Loucy (cell line): ENCODE measurements at regions not wholly inside any gene's neighbourhood (a gene's known extent, or its start where the extent isn't known, plus 50 kb on each side); places are given as distances from the start of the nearest gene placed in this dataset.

Experiments used
- H2AFZ ChIP-seq: fragments of 200-600 bp; sonication (generic); 2 replicates; pipeline ENCODE4 v1.6.0; 2016; ENCODE audit warnings: antibody characterized with exemption, mild to moderate bottlenecking, low read length, moderate library complexity
- H3F3A ChIP-seq: fragments of 200-600 bp; 2 replicates; pipeline ENCODE4 v1.6.0; 2016; ENCODE audit warnings: antibody characterized with exemption, low read depth, mild to moderate bottlenecking
- H3K27me3 ChIP-seq: fragments of 200-600 bp; sonication (generic); 2 replicates; pipeline ENCODE4 v1.6.1; 2014; ENCODE audit warnings: low read length, mild to moderate bottlenecking; ENCODE audit not compliant: insufficient read depth, poor library complexity, severe bottlenecking
- H3K36me3 ChIP-seq: fragments of 200-600 bp; sonication (generic); 2 replicates; pipeline ENCODE4 v1.6.1; 2016; ENCODE audit warnings: low read length; ENCODE audit not compliant: insufficient read depth
- H3K4me1 ChIP-seq: fragments of 200-600 bp; sonication (generic); 2 replicates; pipeline ENCODE4 v1.5.1; 2014; ENCODE audit warnings: low read length, mild to moderate bottlenecking; ENCODE audit not compliant: insufficient read depth, poor library complexity, severe bottlenecking
- H3K4me2 ChIP-seq: fragments of 200-600 bp; sonication (generic); 2 replicates; pipeline ENCODE4 v1.6.0; 2014; ENCODE audit warnings: antibody characterized with exemption, low read length, low read depth, mild to moderate bottlenecking; ENCODE audit not compliant: poor library complexity, severe bottlenecking
- H3K4me3 ChIP-seq: fragments of 200-600 bp; sonication (generic); 2 replicates; pipeline ENCODE4 v1.5.1; 2014; ENCODE audit warnings: low read length, mild to moderate bottlenecking, mixed read lengths; ENCODE audit not compliant: poor library complexity, severe bottlenecking
- H3K79me2 ChIP-seq: fragments of 200-600 bp; sonication (generic); 2 replicates; pipeline ENCODE4 v1.6.1; 2014; ENCODE audit warnings: low read length; ENCODE audit not compliant: insufficient read depth
- H3K9ac ChIP-seq: fragments of 200-600 bp; sonication (generic); 2 replicates; pipeline ENCODE4 v1.6.0; 2014; ENCODE audit warnings: mild to moderate bottlenecking, low read depth, low read length, moderate library complexity; ENCODE audit not compliant: poor library complexity, severe bottlenecking
- H3K9me2 ChIP-seq: fragments of 200-600 bp; sonication (generic); replicated peaks from 2 replicates; pipeline ENCODE4 v1.6.1; 2016; ENCODE audit warnings: low read depth, low read length, mixed read lengths
- H3K9me3 ChIP-seq: fragments of 200-600 bp; sonication (generic); 2 replicates; pipeline ENCODE4 v1.6.1; 2014; ENCODE audit warnings: mild to moderate bottlenecking, antibody characterized with exemption, low read length, low read depth; ENCODE audit not compliant: insufficient read depth
- H4K20me1 ChIP-seq: fragments of 200-600 bp; sonication (generic); 2 replicates; pipeline ENCODE4 v1.6.0; 2014; ENCODE audit warnings: antibody characterized with exemption, low read length, mild to moderate bottlenecking; ENCODE audit not compliant: insufficient read depth, poor library complexity, severe bottlenecking
- CTCF ChIP-seq: fragments of 200-600 bp; sonication (generic); conservative IDR thresholded peaks from 2 replicates; pipeline ENCODE4 v1.5.1; 2014; ENCODE audit warnings: mild to moderate bottlenecking, antibody characterized with exemption, low read length
- EZH2phosphoT487 ChIP-seq: fragments of 200-600 bp; IDR thresholded peaks from 2 replicates; pipeline ENCODE4 v1.6.1; 2018; ENCODE audit warnings: antibody characterized with exemption, mild to moderate bottlenecking, moderate library complexity, borderline replicate concordance

DNA sequence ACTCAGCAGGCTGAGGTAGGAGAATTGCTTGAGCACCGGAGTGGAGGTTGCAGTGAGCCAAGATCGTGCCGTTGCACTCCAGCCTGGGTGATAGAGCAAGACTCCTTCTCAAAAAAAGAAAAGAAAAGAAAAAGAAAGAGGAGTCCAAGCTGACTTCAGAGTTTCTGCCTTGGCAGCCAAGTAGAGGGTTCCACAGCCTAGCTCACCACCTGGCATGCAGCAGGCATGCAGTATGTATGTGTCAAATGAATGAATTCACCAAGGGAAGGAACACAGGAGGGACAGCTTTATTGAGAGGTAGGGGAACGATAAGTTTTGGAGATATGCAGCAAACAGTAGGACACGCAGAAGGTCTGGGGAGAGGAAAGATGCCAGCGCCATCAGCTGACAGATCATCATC, 230.4 kb downstream of the BUD13 start:
- Histone ChIP-seq H3K27me3 (no peaks in the 10 kb centered on the region), H2AFZ (no peak overlapping the region), H3K9me3 (no peaks in the 10 kb centered on the region), H3F3A (no peaks in the 10 kb centered on the region), H3K36me3 (no peaks in the 10 kb centered on the region), H3K4me3 (no peak overlapping the region), H3K9ac (no peak overlapping the region), H3K9me2 (no peaks in the 10 kb centered on the region; the same call in 1 of the 2 replicates), H3K4me2 (no peak overlapping the region), H3K79me2 (no peaks in the 10 kb centered on the region), H3K4me1 (no peaks in the 10 kb centered on the region), H4K20me1 (no peaks in the 10 kb centered on the region)
- TF ChIP-seq CTCF (no peak), EZH2phosphoT487 (no peak)

- TF ChIP-seq EZH2phosphoT487 (no peak), CTCF (no peak)
Observed at GRCh38 chr11:116541460-116541859, 231.3 kb downstream of the BUD13 start.

GRCh38 chr11:116540645-116541304, 232.0 kb downstream of the BUD13 start:
- no peaks in the 10 kb centered on the region for H3K4me1 ChIP-seq
- H3K4me2 ChIP-seq, result no peak overlapping the region

More at GRCh38 chr11:116541460-116541859, 231.3 kb downstream of the BUD13 start:
- Histone ChIP-seq H3K4me3 (no peak overlapping the region), H3K4me1 (no peaks in the 10 kb centered on the region), H3K9me2 (no peaks in the 10 kb centered on the region; the same call in 1 of the 2 replicates), H3K79me2 (no peaks in the 10 kb centered on the region), H3K9me3 (no peaks in the 10 kb centered on the region), H3F3A (no peaks in the 10 kb centered on the region), H2AFZ (no peak overlapping the region), H3K4me2 (no peak overlapping the region), H4K20me1 (no peaks in the 10 kb centered on the region), H3K36me3 (no peaks in the 10 kb centered on the region), H3K9ac (no peak overlapping the region), H3K27me3 (no peaks in the 10 kb centered on the region)

More at GRCh38 chr11:116540645-116541304, 232.0 kb downstream of the BUD13 start:
- Histone ChIP-seq H2AFZ (no peak overlapping the region), H3K9me3 (no peaks in the 10 kb centered on the region), H3K79me2 (no peaks in the 10 kb centered on the region), H4K20me1 (no peaks in the 10 kb centered on the region), H3K4me3 (no peak overlapping the region), H3K9me2 (no peaks in the 10 kb centered on the region), H3K9ac (no peak overlapping the region), H3K36me3 (no peaks in the 10 kb centered on the region), H3F3A (no peaks in the 10 kb centered on the region), H3K27me3 (no peaks in the 10 kb centered on the region)
- no peak for TF ChIP-seq CTCF
- no peak for TF ChIP-seq EZH2phosphoT487
